Endothelial cell of umbilical vein (primary cell): ENCODE measurements at regions not wholly inside any gene's neighbourhood (a gene's known extent, or its start where the extent isn't known, plus 50 kb on each side); places are given as distances from the start of the nearest gene placed in this dataset.
A peak's percentile ranks its signal among the peaks of the same experiment; 100 is the strongest.

Source experiments
- BruUV-seq: library from RNA; stranded (reverse); fragments of 400-500 nt; replicated peaks from 2 replicates; lab custom pipeline; 2021; lab: Mats Ljungman, UMichigan
- CTCF ChIA-PET: fragments of 300-600, 350-600 bp; sonication (Branson Sonifier 250); formaldehyde crosslinking; loops from one replicate; lab custom pipeline; 2021; ENCODE audit warnings: antibody characterized with exemption, inconsistent platforms; lab: Charles Lee
- POLR2A ChIA-PET: fragments of 300-600, 350-600 bp; sonication (Branson Sonifier 250); formaldehyde crosslinking; loops from one replicate; lab custom pipeline; 2021; ENCODE audit warnings: antibody characterized with exemption, inconsistent platforms; lab: Charles Lee
- DNase-seq: peaks from one replicate; pipeline ENCODE4 v3.0.0-alpha.2; 2011; ENCODE audit warnings: low read depth, low spot score
- FAIRE-seq: peaks from 2 replicates; lab custom pipeline; 2011; peaks lifted over from hg19 to GRCh38; lab: Jason Lieb, UNC
- H2AFZ ChIP-seq: 2 replicates; pipeline ENCODE4 v1.6.0; 2012; ENCODE audit warnings: low read depth, low read length, control low read depth, inconsistent platforms
- H3K27ac ChIP-seq: 2 replicates; pipeline ENCODE4 v1.5.1; 2011; ENCODE audit warnings: low read depth, mild to moderate bottlenecking, control low read depth, low read length, moderate library complexity; ENCODE audit not compliant: insufficient read depth
- H3K27me3 ChIP-seq, 2 experiments: 2 replicates each; pipeline versions ENCODE4 v1.6.0 to v1.6.1; 2011; ENCODE audit warnings: low read length in 2 of 2, mixed read lengths in 1 of 2; ENCODE audit not compliant: control insufficient read depth in 2 of 2, insufficient read depth in 2 of 2
- H3K36me3 ChIP-seq, 2 experiments: 2 replicates in 1 of 2; 3 replicates in 1 of 2; pipeline ENCODE4 v1.5.1; 2011; ENCODE audit warnings: low read length in 2 of 2, mild to moderate bottlenecking in 1 of 2, moderate library complexity in 1 of 2; ENCODE audit not compliant: control insufficient read depth in 2 of 2, insufficient read depth in 2 of 2; ENCODE audit errors: extremely low read depth in 1 of 2
- H3K4me1 ChIP-seq: 3 replicates; pipeline ENCODE4 v1.5.1; 2011; ENCODE audit warnings: mild to moderate bottlenecking, low read length; ENCODE audit not compliant: control insufficient read depth, insufficient read depth; ENCODE audit errors: extremely low read depth
- H3K4me2 ChIP-seq: 2 replicates; pipeline ENCODE4 v1.6.1; 2011; ENCODE audit warnings: low read length, control low read depth, mixed read lengths; ENCODE audit not compliant: insufficient read depth
- H3K4me3 ChIP-seq, 3 experiments: fragments of 200-600 bp in 1 of 3; sonication (generic), shearing (Covaris generic) in 1 of 3; replicated peaks in 1 of 3; 2 replicates each; pipeline ENCODE4 v1.5.1; 2011 to 2016; ENCODE audit warnings: control low read depth in 3 of 3, low read length in 3 of 3, mild to moderate bottlenecking in 2 of 3, inconsistent platforms in 1 of 3, low read depth in 1 of 3, moderate library complexity in 1 of 3; ENCODE audit not compliant: insufficient read depth in 1 of 3
- H3K79me2 ChIP-seq: 2 replicates; pipeline ENCODE4 v1.6.0; 2012; ENCODE audit warnings: low read length, inconsistent platforms; ENCODE audit not compliant: control insufficient read depth, insufficient read depth
- H3K9ac ChIP-seq: replicated peaks from 2 replicates; pipeline ENCODE3; 2011; ENCODE audit warnings: low read length, control low read depth; ENCODE audit not compliant: insufficient read depth; ENCODE audit errors: extremely low read depth
- H3K9me1 ChIP-seq: replicated peaks from 3 replicates; pipeline ENCODE4 v1.6.0; 2011; ENCODE audit warnings: mild to moderate bottlenecking, low read length; ENCODE audit not compliant: control insufficient read depth, insufficient read depth; ENCODE audit errors: extremely low read depth
- H3K9me3 ChIP-seq: replicated peaks from 2 replicates; pipeline ENCODE4 v1.5.1; 2012; ENCODE audit warnings: low read length, inconsistent platforms; ENCODE audit not compliant: control insufficient read depth, insufficient read depth
- H4K20me1 ChIP-seq: replicated peaks from 2 replicates; pipeline ENCODE3; 2011; ENCODE audit warnings: mild to moderate bottlenecking, low read length; ENCODE audit not compliant: control insufficient read depth, insufficient read depth; ENCODE audit errors: extremely low read depth
- EZH2 ChIP-seq: IDR thresholded peaks from 2 replicates; pipeline ENCODE4 v1.6.1; 2012; ENCODE audit warnings: borderline replicate concordance, low read depth, mild to moderate bottlenecking, moderate library complexity, low read length, inconsistent platforms; ENCODE audit not compliant: severe bottlenecking
- FOS ChIP-seq: IDR thresholded peaks from 2 replicates; pipeline ENCODE4 v1.6.1; 2011; ENCODE audit warnings: mild to moderate bottlenecking, low read length, moderate library complexity, borderline replicate concordance; ENCODE audit not compliant: insufficient read depth
- dilution Hi-C: fragments of 300-500 bp; cut with MboI; formaldehyde crosslinking; loops from one replicate; pipeline ENCODE4 v1.15.0; 2019; ENCODE audit warnings: low sequenced_read_pairs; ENCODE audit not compliant: extremely low pct_ligation_motif_present
- intact Hi-C: fragments of 100-400 bp; cut with micrococcal nuclease; formaldehyde crosslinking; loops from one replicate; pipeline ENCODE4 v1.10.0; 2022

DNA sequence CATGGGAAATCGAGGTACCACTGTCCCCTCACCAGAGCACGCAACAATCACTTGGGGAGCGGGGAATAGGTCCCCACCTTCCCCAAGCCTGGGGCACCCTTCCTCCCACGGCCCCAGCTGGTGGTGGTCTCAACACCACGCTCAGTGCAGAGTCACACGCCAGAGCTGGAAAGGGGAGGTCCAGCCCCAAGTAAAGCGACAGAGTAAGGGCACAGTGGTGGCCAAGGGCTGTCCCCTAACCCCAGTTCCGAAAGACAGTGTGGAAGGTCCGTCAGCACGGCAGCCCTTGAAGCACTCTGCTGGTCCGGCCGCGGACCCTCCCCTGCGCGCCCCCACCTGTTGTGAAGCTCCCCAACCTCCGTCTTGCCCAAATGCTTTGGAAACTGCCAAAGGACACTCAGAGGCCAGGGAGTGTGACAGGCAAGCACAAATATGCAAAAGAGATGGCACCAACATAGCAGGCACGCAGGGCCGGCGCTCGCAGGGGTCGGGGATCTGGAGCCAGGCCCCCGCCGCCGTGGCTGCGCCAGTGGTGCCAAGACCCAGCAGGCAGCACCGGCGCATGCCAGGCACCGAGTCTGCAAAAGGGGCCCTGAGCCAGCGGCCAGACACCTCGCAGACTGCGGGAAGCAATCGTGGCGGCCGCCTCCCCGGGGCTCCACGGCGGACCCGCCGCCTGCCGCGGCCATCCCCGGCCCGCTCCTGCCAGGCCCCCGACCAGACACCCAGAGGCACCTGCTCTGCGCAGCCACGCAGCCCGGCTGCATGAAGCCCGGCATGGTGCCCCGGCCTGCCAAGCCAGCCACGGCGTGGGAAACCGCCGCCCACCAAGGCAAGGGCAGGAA lies 51.6 kb upstream of the SRRM3 start:
- no peak overlapping the region for H3K4me3 ChIP-seq
- H3K9me3 ChIP-seq, result no peaks in the 10 kb centered on the region
- CTCF ChIA-PET, result no interaction called here
- H2AFZ ChIP-seq, result no peak overlapping the region
- no peaks in the 10 kb centered on the region for H3K9me1 ChIP-seq
- H3K9ac ChIP-seq, result no peak overlapping the region
- TF ChIP-seq EZH2 (peak; percentile 76), FOS (no peak)
- no peaks in the 10 kb centered on the region for H3K4me1 ChIP-seq
- POLR2A ChIA-PET, result no interaction called here
- H4K20me1 ChIP-seq, result no peaks in the 10 kb centered on the region
- H3K27me3 ChIP-seq, result peaks cover 2 to 15% of the 10 kb centered on the region in 2 experiments
- H3K79me2 ChIP-seq, result no peaks in the 10 kb centered on the region
- H3K4me2 ChIP-seq, result no peak overlapping the region
- intact Hi-C loops, result no loop called here
- dilution Hi-C loops, result no loop called here
- no TSS peak for BruUV-seq
- FAIRE-seq, result no peak
- no peak overlapping the region for H3K27ac ChIP-seq
- H3K36me3 ChIP-seq, result no peaks in the 10 kb centered on the region
- DNase-seq, result no peak
